ENCODE measurements at regions not wholly inside any gene's neighbourhood (a gene's known extent, or its start where the extent isn't known, plus 50 kb on each side); places are given as distances from the start of the nearest gene placed in this dataset.
A peak's percentile ranks its signal among the peaks of the same experiment; 100 is the strongest.

DNA sequence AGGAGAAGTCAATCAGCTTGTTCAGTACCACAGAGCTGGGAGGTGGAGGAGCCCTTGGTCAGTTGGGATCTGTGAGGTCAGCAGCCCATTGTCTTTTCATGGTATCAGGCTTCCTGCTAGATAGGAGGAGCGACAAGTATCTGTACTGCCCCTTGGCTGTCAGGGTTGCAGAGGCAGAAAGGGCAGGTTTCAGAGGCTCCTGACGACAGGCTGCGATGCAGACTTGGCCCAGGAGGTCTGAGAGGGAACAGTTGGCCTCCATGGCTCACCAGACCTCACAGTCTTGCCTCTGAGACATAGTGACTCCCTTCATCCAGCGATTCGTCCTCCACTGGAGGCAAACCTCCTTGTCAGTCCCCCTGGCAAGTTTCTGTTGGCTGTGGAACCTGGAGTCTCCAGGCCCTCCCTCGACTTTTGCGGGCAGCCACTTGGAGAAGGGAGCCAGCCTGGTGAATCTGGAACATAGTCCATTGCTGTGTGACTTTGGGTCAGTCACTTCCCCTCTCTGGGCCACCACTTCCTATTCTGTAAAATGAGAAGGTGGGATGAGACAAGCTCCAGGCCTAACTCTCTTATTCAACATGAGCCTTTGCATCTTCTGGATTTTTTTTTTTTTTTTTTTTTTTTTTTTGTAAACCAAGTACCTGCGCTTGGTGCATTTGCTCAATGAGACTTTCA, 177.9 kb upstream of the TLE3 start:
- ATAC-seq (no peak), DNase-seq (no peak)
- intact Hi-C loops (cut with DNase I, micrococcal nuclease) = no loop called here

DNA sequence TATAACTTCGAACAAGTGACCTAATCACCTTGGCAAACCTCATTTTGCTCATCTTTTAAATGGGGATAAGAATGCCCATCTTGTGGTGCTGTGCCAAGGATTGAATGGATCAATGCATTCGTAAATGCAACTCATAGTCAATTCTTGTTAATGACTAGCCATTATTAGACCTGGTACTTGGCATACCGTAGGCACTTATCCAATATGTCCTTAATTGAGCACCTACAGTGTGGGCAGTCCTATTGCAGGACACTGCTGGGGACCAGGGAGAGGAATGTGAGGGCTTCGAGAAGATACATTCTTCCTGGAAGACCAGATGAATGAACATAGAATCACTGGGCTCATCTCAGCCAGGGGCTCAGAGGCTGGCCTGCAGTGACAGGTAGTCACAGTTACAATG, 177.2 kb upstream of the TLE3 start:
- no peak for ATAC-seq
- intact Hi-C loops (cut with DNase I, micrococcal nuclease) = no loop called here
- no peak for DNase-seq

DNA sequence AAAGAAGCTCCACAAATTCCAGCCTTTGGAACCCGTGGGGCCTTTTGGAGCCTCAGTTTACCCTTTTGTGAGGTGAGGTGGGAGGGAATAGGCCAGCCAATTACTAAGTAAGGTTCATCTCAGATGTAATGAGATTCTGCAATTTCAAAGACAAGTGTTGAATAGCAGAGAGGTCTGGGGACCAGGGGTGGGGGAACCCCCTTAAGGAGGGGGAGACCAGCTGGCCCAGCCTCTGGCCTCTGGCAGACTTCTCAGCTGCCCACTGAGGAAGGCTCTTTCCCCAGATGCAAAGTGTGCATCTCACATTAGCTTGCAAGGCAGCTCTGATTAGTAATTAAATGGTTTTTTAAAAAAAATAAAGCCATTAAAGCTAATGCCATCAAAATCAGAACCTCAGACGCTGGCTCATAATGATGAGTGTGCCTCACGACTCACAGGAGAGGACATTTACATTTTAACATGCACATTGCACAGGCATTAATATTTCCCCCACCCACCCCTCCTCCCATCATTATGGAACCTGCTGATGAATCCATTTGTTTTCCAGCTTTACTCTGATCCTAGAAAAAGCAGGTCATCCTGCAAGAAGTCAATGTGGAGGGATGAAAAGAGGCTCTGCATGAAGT, 176.7 kb upstream of the TLE3 start:
- ATAC-seq = no peak
- intact Hi-C loops (cut with DNase I, micrococcal nuclease) = no loop called here
- DNase-seq = no peak

DNA sequence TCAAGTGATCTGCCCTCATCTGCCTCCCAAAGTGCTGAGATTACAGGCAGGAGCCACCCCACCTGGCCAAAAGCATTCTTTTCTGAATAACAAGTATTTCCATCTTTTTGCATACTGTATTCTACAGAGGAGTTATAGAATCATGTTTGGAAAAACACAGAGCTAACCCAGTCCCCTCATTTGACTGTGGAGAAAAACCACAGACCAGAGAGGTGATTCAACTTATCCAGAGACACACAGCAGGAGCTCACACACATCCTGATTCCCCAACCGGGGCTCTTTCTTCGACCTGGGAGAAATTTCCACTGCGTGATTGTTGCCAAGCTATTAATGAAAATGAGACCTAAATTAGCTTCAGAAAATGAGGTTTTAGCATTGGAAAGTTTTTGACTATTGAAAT, 176.1 kb upstream of the TLE3 start:
- no peak for DNase-seq
- intact Hi-C loops (cut with DNase I, micrococcal nuclease) = no loop called here
- ATAC-seq = no peak

DNA sequence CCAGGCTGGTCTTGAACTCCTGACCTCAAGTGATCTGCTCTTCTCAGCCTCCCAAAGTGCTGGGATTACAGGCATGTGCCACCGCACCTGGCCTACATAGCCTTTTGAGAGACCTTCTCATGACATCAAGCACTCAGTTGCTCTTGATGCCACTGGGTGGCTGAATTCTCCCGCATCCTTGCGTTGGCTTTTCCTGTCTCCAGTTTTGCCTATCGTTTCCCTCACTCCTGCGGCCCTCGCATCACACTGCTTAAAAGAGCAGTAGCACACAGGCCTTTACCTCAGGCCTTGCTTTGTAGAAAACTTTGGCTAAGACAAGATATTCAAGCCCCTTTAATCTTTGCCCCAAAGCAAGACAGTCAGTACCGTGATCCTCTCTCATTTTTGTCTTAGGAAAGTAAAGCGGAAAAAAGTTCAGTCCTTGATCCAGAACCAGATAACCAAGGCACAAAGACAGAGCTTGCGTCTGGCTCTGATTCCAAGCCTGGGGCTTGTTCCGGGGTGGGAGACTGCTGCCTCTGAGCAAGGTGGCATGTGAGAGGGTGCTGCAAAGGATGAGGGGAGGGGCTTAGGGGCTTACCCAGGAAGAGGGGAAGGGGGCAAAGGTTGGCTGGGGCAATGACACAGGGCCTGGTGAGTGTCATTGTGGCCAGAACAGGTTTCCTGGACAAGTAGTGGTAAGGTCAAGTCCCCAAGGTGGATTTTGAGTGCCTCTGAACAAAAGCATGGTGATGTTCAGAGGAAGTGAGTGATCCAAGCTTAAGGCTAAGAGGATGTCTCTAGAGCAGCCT, 175.0 kb upstream of the TLE3 start:
- ATAC-seq (no peak), DNase-seq (no peak)
- intact Hi-C loops (cut with DNase I, micrococcal nuclease) = no loop called here

DNA sequence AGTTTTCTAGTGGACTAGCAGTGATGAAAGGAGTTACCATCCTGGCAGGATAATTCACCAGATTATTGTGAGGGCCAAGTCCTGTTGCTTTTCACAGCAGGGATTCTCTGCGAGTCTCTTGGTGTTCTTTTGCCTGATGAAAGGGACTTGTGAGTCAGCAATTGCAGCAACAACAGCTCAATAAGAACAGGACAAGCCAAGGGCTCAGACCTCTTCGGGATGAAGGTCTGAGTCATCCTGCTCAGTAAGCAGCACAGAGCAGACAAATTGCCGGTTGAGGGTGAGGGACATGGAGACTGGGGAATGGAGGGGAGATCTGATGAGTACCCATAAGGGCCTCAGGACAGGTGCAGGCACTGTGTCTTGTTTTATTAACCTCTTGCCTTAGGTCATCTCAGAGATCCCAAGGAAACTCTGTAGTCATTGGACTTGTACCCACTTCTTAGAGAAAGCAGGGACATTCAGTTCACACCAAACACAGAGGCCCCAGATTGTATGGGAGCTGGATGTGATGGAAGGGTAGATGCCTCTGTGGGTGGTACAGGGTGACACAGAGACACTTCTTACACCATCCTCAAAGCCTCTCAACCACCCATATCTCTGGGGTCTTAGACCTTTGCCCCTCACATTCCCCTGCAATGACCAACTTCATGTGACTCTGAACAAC, 173.8 kb upstream of the TLE3 start:
- intact Hi-C loops (cut with DNase I, micrococcal nuclease) = no loop called here
- ATAC-seq (no peak), DNase-seq (no peak)

DNA sequence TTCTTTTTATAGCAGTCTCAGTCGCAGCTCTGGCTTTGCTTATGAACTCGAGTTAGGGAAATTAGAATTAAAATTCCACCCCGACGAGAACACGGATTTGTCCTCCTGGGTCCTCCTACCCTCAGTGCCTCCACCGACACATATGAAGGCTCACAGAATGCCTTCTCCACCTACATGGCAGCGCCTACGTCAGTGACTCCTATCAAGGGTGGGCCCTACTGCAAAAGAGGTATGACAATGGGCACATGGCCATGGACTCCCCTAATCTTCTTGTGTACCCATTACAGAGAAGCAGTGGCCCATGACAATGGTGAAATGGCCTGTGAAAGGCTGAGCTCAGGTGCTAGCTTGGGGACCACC, 173.0 kb upstream of the TLE3 start:
- intact Hi-C loops (cut with DNase I, micrococcal nuclease) = no loop called here
- DNase-seq (no peak), ATAC-seq (no peak)

DNA sequence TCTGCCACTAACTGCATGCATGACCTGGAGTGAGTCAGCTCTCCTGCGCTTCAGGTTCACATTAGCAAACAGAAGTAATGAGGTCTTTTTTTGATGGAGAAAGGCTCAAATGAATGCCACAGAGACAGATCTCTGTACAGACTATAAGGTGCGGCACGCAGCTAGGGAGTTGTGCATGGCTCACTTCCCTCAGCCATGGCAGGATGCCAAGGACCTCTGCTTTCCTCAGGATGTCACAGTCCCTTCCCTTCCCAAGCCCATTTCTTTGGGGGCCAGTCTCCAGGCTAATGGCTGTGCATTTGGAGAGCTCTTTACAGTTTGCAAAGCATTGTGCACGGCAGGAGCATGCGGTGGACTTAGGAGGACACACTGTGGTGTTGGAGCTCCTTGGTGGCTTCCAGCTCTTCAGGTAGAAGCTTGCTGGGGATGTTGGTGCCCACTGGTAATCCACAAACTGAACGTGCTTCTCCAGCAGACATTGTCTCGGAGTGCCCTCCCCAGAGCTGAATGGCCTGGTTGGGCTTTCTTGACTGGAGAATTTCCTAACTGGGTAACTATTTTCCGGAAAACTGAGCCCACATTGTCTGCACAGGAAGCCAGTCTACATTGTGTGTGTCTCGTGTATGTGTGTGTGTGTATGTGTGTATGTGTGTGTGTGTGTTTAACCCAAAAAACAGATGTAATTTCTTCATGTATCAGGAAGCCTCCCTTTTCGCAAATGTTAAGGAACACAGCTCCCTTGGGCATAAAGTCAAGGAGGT, 172.5 kb upstream of the TLE3 start:
- intact Hi-C loops (cut with DNase I, micrococcal nuclease) = no loop called here
- ATAC-seq (no peak), DNase-seq (no peak)

DNA sequence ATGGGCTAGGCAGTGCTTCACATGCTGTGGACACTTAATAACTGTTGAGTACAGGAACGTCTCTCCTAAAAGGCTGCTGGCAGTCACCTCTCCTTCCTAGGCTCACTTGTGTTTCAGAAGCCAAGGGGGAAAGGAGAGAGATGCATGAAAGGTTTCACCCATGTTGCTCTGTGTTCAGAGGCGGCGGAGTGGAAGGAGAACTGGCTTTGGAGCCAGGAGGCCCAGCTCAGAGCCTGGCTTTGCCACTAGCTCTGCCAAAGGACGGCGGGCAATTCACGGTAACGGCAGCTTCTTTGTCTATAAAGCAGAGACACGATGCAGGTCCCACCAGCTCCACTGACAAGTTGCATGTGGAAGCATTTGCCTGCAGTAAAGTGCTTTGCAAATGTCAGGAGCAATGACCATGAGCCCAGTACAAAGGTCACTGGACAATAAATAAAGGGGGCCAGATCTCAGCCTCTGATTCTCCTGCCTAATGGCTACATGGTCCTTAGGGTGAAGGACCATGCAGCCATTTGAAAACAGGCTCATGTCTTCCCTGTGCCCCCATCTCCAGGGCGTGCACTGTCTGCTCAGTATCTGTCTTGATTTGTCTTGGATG, 171.7 kb upstream of the TLE3 start:
- intact Hi-C loops (cut with DNase I, micrococcal nuclease) = no loop called here
- ATAC-seq (no peak), DNase-seq (no peak)

DNA sequence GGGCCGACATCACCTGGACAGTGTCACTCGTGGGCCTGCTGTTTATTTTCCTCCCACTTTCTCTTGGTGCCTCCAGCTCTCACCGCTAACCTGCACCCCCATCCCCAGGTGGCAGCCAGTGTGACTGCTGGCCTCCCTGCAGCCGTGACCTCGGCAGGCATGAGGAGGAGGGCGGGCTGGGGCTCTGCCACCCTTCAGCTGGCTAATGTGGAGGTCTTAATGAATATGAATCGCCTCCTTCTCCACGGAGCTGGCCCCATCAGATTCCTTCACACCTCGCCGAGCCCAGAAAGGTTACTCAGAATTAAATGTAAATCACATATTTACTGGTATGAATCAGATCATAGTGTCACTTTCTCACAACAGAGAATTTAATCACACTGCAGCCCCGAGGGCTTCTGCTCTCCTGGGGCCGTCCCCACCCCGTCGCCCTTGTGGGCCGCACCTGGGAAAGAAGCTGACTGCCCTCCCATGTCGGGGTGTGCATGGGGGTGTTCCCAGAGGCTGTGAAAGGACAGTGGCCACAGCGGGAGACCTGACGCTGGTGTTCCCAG, 171.1 kb upstream of the TLE3 start:
- no peak for DNase-seq
- no peak for ATAC-seq
- intact Hi-C loops (cut with DNase I, micrococcal nuclease) = no loop called here

DNA sequence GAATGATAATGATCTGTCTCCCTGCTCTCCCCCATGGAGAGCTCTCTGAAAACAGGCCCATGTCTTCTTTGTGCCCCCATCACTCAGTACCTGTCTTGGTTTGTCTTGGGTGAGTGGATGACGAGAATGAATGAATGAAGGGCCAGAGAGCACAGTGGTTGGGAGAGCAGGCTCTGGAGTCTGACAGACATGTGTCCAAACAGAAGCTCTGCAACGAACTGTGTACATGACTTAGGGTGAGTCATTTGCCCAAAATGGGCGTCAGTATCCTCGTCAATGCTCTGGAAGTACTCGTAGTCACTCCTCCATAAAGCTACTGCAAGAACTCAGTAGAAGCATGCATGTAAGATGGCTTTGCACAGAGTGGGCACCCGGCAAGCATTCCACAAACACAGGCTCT, 170.2 kb upstream of the TLE3 start:
- DNase-seq (no peak), ATAC-seq (no peak)
- intact Hi-C loops (cut with DNase I, micrococcal nuclease) = no loop called here

DNA sequence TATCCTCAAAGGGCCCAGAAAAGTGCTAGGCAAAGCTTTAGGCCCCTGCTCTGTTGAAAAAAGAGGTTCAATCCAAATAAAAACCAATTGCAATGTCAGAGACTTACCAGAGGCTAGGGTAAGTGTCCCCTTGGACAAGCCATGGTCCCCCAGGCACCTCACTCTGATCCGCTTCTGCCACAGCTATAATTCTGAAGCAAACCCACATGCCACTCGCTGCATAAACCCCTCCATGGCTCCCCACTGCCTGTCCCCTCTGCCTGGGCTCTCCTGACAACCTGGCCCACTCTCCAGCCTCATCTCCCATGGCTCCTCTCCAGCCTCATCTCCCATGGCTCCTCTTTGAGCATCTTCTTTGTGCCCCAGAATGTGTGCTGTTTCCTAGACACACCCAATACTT, 169.6 kb upstream of the TLE3 start:
- DNase-seq = no peak
- intact Hi-C loops (cut with DNase I, micrococcal nuclease) = no loop called here
- ATAC-seq = no peak

DNA sequence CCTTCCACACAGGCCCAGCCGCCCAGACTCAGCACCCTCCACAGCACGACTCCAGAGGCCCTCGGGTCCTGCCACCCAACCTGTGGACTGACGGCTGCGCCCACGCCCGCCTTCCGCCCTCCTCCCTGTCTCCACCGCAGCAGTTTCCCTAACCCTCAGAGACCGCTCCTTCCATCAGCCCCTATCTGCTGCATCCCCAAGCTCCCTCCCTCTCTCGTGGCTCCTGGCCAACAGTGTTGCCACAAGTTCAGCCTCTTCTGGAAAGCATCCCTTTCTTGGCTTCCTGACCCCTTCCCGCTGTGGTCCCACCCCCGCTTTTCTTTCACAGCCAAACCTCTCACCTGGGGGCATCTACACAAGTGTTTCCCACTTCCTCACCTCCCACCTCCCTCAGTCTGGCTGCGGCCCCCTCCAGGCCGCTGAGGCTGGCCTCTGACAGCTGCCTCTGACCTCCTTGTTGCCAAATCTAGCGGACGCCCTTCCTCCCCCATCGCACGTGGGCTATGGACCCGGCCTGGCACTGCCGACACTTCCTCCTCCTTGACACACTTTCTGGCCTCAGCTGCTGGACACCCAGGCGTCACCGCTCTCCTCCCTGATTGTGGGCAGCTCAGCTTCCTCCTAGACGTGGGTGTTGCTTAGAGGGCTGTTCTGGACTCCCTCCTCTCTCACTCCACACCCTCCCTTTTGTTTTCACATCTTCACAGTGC, 168.8 kb upstream of the TLE3 start:
- ATAC-seq = peak; percentile 45
- peak; percentile 47 to 69 for DNase-seq
- intact Hi-C loops (cut with DNase I, micrococcal nuclease) = no loop called here

DNA sequence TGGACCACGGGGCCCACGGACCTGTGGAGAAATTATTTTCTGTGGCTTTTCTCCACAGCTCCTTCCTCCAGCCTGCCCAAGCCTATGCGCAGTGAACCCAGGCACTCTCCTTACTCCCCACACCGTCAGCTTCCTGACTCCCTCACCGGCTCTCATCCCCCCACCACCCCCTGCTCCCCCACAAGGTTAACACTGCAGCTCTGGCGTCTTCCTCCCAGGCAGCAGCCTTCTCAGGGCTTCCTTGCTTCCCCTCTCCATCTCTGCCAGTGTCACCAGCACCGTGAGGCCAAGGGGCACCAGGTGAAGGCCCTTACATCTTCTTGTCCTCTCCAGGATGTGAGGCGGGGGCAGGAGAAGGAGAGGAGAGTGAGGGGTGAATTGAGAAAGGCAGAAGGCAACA, 168.3 kb upstream of the TLE3 start:
- DNase-seq (no peak), ATAC-seq (no peak)
- intact Hi-C loops (cut with DNase I, micrococcal nuclease) = no loop called here

DNA sequence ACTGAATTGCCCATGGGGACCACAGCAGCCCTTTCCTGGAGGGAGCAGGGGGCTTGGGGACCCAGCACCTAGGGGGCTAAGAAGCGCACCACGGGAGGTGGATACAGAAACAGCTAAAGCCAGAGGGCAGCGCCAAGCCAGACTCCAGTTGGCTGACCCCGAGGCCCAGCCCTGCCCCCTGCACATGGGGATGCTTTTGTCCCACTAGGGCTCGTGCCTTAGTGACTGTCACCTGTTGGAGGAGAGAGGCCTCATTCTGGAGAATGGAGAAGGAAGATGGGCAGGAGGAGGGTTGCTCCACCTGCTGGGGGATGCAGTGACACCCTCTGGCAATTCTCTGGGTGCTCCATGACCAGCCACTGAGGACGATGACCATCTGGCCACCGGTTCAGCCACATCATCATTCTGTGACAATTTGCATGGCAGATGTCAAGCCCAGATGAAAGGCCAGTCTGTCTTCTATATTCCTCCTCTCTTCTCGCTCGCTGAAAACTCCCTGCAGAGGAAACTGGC, 167.8 kb upstream of the TLE3 start:
- intact Hi-C loops (cut with DNase I, micrococcal nuclease) = no loop called here
- no peak for ATAC-seq
- DNase-seq = no peak

DNA sequence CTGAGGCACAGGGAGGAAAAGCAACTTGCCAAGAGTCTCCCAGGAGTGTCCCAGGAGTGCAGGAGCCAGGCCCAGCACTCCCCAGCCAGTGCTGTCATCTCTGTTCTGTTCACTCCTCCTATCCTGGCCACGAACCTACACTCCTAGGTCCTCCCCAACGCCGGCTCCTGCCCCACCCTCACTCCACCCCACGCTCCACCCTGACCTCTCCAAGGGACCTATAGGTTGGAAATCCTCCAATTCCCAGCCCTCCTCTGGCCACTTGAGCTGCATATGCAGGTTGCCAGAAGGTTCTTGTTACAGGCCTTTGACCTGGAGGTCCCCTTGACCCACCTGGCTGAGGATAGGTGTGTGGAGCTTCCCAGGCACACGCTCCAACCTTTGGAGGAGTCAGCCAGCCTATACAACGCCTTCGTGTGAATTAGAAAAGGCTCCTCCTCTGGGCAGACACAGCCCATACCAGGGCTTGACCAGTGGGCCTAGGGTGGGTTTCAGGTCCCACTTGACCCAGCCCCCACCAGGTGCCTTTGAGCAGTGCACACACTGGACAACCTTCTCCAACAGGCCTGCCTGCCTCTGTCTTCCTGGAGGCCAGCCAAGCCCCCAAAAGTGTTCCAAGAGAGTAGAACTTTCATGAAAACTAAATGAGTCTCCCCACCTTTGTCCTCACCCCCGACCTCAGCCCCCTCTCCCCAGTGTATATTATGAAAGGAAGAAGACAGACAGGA, 167.2 kb upstream of the TLE3 start:
- ATAC-seq (peak; percentile 54), DNase-seq (no peak)
- intact Hi-C loops (cut with DNase I, micrococcal nuclease) = no loop called here

DNA sequence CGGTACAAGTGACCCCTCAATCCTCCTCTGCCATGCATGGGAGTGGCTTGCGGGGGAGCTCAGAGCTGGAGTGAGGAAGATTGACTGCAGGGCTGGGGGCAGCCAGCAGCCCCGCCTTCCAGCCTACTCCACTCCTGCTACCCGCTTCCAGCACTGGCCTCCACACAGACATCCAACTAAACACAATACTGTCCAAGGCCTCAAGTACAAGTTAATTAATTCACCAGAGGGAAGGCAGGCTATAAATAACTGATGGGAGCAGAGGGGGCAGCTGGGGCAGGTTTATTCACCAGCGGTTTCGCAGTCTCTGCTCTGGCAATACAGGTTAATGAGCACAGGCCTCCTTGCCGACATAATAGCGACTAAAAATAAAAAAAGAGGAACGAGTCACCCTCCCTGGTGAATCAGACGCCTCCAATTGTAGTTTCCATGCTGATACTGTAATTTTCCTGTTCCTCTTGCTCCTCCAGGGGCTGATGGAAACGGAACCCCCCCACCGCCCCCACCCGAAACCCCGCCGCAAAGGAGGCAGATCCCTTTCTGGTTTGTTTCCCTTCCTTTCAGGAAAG, 166.4 kb upstream of the TLE3 start:
- ATAC-seq (no peak), DNase-seq (no peak)
- intact Hi-C loops (cut with DNase I, micrococcal nuclease) = no loop called here

Measured in left colon (tissue), 2 donors.